22Rv1 (cell line): ENCODE measurements at regions not wholly inside any gene's neighbourhood (a gene's known extent, or its start where the extent isn't known, plus 50 kb on each side); places are given as distances from the start of the nearest gene placed in this dataset.

ENCODE experiments used
- CTCF ChIP-seq: fragments of 450-650 bp; IDR thresholded peaks from 2 replicates; pipeline ENCODE4 v1.5.1; 2017; ENCODE audit warnings: mild to moderate bottlenecking
- ZFX ChIP-seq: fragments of 450-650 bp; IDR thresholded peaks from 2 replicates; pipeline ENCODE4 v1.6.1; 2017; ENCODE audit warnings: antibody characterized with exemption, borderline replicate concordance

GRCh38 chr12:19624491-19624890, 185.2 kb downstream of the AEBP2 start:
- TF ChIP-seq CTCF: no peak
- no peak for TF ChIP-seq ZFX
